HEK293 (cell line): ENCODE measurements at regions not wholly inside any gene's neighbourhood (a gene's known extent, or its start where the extent isn't known, plus 50 kb on each side); places are given as distances from the start of the nearest gene placed in this dataset.

Experiments
- CTCF ChIA-PET: fragments of 350-600 bp; formaldehyde crosslinking; extraction: SDS; loops from one replicate; lab custom pipeline; 2021; ENCODE audit warnings: antibody characterized with exemption; lab: Yijun Ruan, JAX
- POLR2A ChIA-PET: fragments of 300-600 bp; formaldehyde crosslinking; extraction: SDS; loops from one replicate; lab custom pipeline; 2020; ENCODE audit warnings: antibody characterized with exemption, inconsistent platforms; lab: Yijun Ruan, JAX
- H3K27ac ChIP-seq: fragments of 200-500 bp; sonication (Bioruptor generic); 2 replicates; pipeline ENCODE4 v1.5.1; 2014; ENCODE audit warnings: low read depth, low read length, control low read depth, inconsistent platforms; ENCODE audit errors: extremely low read depth
- H3K36me3 ChIP-seq, 2 experiments: fragments of 200-500 bp in 1 of 2; sonication (Bioruptor generic) in 1 of 2; 1 replicate in 1 of 2; 2 replicates in 1 of 2; pipeline ENCODE4 v1.5.1; 2014 to 2017; ENCODE audit warnings: inconsistent platforms in 2 of 2, low read length in 2 of 2; ENCODE audit not compliant: control insufficient read depth in 2 of 2, insufficient read depth in 1 of 2
- H3K4me1 ChIP-seq: fragments of 200-500 bp; sonication (Bioruptor generic); 2 replicates; pipeline ENCODE4 v1.5.1; 2014; ENCODE audit warnings: mild to moderate bottlenecking, low read length, inconsistent platforms; ENCODE audit not compliant: control insufficient read depth, insufficient read depth
- H3K4me3 ChIP-seq: 2 replicates; pipeline ENCODE4 v1.5.1; 2011; ENCODE audit warnings: low read depth, mild to moderate bottlenecking, control low read depth, low read length, moderate library complexity
- H3K9me3 ChIP-seq: fragments of 200-500 bp; sonication (Bioruptor generic); 2 replicates; pipeline ENCODE4 v1.5.1; 2014; ENCODE audit warnings: low read depth, low read length, inconsistent platforms; ENCODE audit not compliant: control insufficient read depth, insufficient read depth
- FEZF1 ChIP-seq: fragments of 450-650 bp; formaldehyde crosslinking; IDR thresholded peaks from 2 replicates; pipeline ENCODE4 v1.5.1; 2016; ENCODE audit warnings: missing biosample characterization, missing genetic modification characterization
- HOXC10 ChIP-seq: sonication (generic); formaldehyde crosslinking; IDR thresholded peaks from 2 replicates; pipeline ENCODE4 v1.8.1; 2023; ENCODE audit warnings: mild to moderate bottlenecking, missing genetic modification reagents
- KLF10 ChIP-seq: fragments of 450-650 bp; IDR thresholded peaks from 2 replicates; pipeline ENCODE4 v1.5.1; 2018; ENCODE audit warnings: missing biosample characterization, mild to moderate bottlenecking, missing genetic modification characterization
- KLF9 ChIP-seq: fragments of 450-650 bp; formaldehyde crosslinking; IDR thresholded peaks from 2 replicates; pipeline ENCODE4 v1.5.1; 2016; ENCODE audit warnings: missing biosample characterization, missing genetic modification characterization, low read depth
- PRDM2 ChIP-seq: fragments of 450-650 bp; formaldehyde crosslinking; IDR thresholded peaks from 2 replicates; pipeline ENCODE4 v1.5.1; 2016; ENCODE audit warnings: missing biosample characterization, missing genetic modification characterization, borderline replicate concordance
- SP2 ChIP-seq: fragments of 450-650 bp; formaldehyde crosslinking; IDR thresholded peaks from 2 replicates; pipeline ENCODE4 v1.5.1; 2016; ENCODE audit warnings: missing biosample characterization, missing genetic modification characterization
- WT1 ChIP-seq: fragments of 450-650 bp; formaldehyde crosslinking; IDR thresholded peaks from 2 replicates; pipeline ENCODE4 v1.5.1; 2016; ENCODE audit warnings: missing biosample characterization, missing genetic modification characterization
- YY1 ChIP-seq: fragments of 450-650 bp; formaldehyde crosslinking; IDR thresholded peaks from 2 replicates; pipeline ENCODE4 v1.5.1; 2018; ENCODE audit warnings: missing biosample characterization, missing genetic modification characterization
- ZBTB7A ChIP-seq: fragments of 450-650 bp; formaldehyde crosslinking; IDR thresholded peaks from 2 replicates; pipeline ENCODE4 v1.5.1; 2016; ENCODE audit warnings: low read depth, missing biosample characterization, missing genetic modification characterization
- ZEB2 ChIP-seq: fragments of 450-650 bp; formaldehyde crosslinking; IDR thresholded peaks from 2 replicates; pipeline ENCODE4 v1.5.1; 2016; ENCODE audit warnings: missing biosample characterization, missing genetic modification characterization
- ZFP37 ChIP-seq: fragments of 450-650 bp; formaldehyde crosslinking; IDR thresholded peaks from 2 replicates; pipeline ENCODE4 v1.5.1; 2016; ENCODE audit warnings: missing biosample characterization, missing genetic modification characterization
- ZFP69B ChIP-seq: fragments of 450-650 bp; formaldehyde crosslinking; IDR thresholded peaks from 2 replicates; pipeline ENCODE4 v1.5.1; 2016; ENCODE audit warnings: missing biosample characterization, missing genetic modification characterization
- ZNF138 ChIP-seq: fragments of 450-650 bp; formaldehyde crosslinking; IDR thresholded peaks from 2 replicates; pipeline ENCODE4 v1.5.1; 2016; ENCODE audit warnings: missing biosample characterization, missing genetic modification characterization, borderline replicate concordance
- ZNF155 ChIP-seq: fragments of 450-650 bp; formaldehyde crosslinking; IDR thresholded peaks from 2 replicates; pipeline ENCODE4 v1.5.1; 2016; ENCODE audit warnings: missing biosample characterization, missing genetic modification characterization
- ZNF19 ChIP-seq: fragments of 450-650 bp; formaldehyde crosslinking; IDR thresholded peaks from 2 replicates; pipeline ENCODE4; 2016; ENCODE audit warnings: missing biosample characterization, missing genetic modification characterization, low read depth
- ZNF211 ChIP-seq: fragments of 450-650 bp; formaldehyde crosslinking; IDR thresholded peaks from 2 replicates; pipeline ENCODE4 v1.5.1; 2016; ENCODE audit warnings: low read depth, missing biosample characterization, missing genetic modification characterization
- ZNF223 ChIP-seq: fragments of 450-650 bp; formaldehyde crosslinking; IDR thresholded peaks from 2 replicates; pipeline ENCODE4 v1.5.1; 2016; ENCODE audit warnings: missing biosample characterization, missing genetic modification characterization
- ZNF24 ChIP-seq: fragments of 450-650 bp; formaldehyde crosslinking; IDR thresholded peaks from 2 replicates; pipeline ENCODE4 v1.5.1; 2016; ENCODE audit warnings: missing biosample characterization, missing genetic modification characterization
- ZNF26 ChIP-seq: fragments of 450-650 bp; formaldehyde crosslinking; IDR thresholded peaks from 2 replicates; pipeline ENCODE4 v1.5.1; 2016; ENCODE audit warnings: missing biosample characterization, missing genetic modification characterization
- ZNF350 ChIP-seq: fragments of 450-650 bp; formaldehyde crosslinking; IDR thresholded peaks from 2 replicates; pipeline ENCODE4 v1.5.0; 2017; ENCODE audit warnings: missing biosample characterization, mild to moderate bottlenecking, missing genetic modification characterization
- ZNF416 ChIP-seq: fragments of 450-650 bp; formaldehyde crosslinking; IDR thresholded peaks from 2 replicates; pipeline ENCODE4 v1.5.1; 2016; ENCODE audit warnings: missing biosample characterization, missing genetic modification characterization
- ZNF621 ChIP-seq: fragments of 450-650 bp; formaldehyde crosslinking; IDR thresholded peaks from 2 replicates; pipeline ENCODE4 v1.5.1; 2017; ENCODE audit warnings: missing biosample characterization, missing genetic modification characterization
- ZNF747 ChIP-seq: fragments of 450-650 bp; formaldehyde crosslinking; IDR thresholded peaks from 2 replicates; pipeline ENCODE4 v1.5.1; 2016; ENCODE audit warnings: missing biosample characterization, missing genetic modification characterization
- ZXDB ChIP-seq: fragments of 450-650 bp; formaldehyde crosslinking; IDR thresholded peaks from 2 replicates; pipeline ENCODE4 v1.5.1; 2016; ENCODE audit warnings: missing biosample characterization, missing genetic modification characterization
- TF ChIP-seq, protein P1 (sequence below): fragments of 450-650 bp; formaldehyde crosslinking; IDR thresholded peaks from 2 replicates; pipeline ENCODE4 v1.5.1; 2016; ENCODE audit warnings: missing biosample characterization, missing genetic modification characterization

- TF ChIP-seq PRDM2 (tag by site-specific recombination) (no peak), ZFP37 (tag by site-specific recombination) (no peak), ZNF211 (tag by site-specific recombination) (no peak), ZBTB7A (tag by site-specific recombination) (no peak), ZNF19 (tag by site-specific recombination) (no peak), ZEB2 (tag by site-specific recombination) (no peak), ZXDB (tag by site-specific recombination) (no peak), ZNF138 (tag by site-specific recombination) (no peak), SP2 (tag by site-specific recombination) (no peak)
- TF ChIP-seq, protein P1, sequence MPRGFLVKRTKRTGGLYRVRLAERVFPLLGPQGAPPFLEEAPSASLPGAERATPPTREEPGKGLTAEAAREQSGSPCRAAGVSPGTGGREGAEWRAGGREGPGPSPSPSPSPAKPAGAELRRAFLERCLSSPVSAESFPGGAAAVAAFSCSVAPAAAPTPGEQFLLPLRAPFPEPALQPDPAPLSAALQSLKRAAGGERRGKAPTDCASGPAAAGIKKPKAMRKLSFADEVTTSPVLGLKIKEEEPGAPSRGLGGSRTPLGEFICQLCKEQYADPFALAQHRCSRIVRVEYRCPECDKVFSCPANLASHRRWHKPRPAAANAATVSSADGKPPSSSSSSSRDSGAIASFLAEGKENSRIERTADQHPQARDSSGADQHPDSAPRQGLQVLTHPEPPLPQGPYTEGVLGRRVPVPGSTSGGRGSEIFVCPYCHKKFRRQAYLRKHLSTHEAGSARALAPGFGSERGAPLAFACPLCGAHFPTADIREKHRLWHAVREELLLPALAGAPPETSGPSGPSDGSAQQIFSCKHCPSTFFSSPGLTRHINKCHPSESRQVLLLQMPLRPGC (tag by site-specific recombination): no peak
These were observed 57.9 kb downstream of the EPRS1 start (continued) for GRCh38 chr1:219988387-219988786.

DNA sequence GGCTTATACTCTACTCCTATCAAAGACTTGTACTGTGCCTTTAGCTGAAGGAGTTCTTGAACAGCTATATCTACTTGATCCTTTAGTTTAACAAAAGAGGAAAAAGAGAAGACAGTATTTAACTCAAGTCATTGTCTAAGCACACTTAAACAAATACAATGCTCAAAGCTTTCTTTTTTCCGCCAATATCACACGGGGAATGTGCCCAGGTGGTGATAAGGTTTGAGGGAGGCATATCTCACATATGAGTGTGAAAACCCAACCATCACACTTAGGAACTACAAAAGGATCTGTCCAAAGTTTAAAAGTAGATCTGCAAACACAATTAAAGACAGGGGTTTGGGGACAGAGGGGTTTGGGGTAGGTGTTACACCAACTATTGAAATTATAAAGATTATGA is 59.0 kb upstream of the SLC30A10 start:
- no peak overlapping the region for H3K27ac ChIP-seq
- H3K4me1 ChIP-seq: no peaks in the 10 kb centered on the region
- POLR2A ChIA-PET: no interaction called here
- no peak overlapping the region for H3K4me3 ChIP-seq
- CTCF ChIA-PET: no interaction called here
- peaks cover 5 to 44% of the 10 kb centered on the region in 2 experiments; a peak in 2 of 3 replicates for H3K36me3 ChIP-seq
- TF ChIP-seq FEZF1: no peak
- no peaks in the 10 kb centered on the region for H3K9me3 ChIP-seq

DNA sequence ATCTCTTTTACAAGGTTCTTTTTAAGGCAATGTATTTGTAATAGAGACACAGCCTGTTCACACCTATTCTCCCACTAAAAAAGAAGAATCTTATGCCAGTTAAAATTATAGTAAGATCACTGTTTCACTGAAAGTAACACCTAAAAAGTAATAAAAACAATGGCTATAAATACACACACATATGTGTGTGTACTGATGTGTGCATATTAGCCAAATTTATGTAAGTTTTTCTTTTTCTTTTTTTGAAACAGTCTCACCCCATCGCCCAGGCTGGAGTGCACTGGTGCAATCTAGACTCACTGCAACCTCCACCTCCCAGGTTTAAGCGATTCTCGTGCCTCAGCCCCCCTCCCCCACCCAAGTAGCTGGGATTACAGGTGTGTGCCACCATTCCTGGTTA is 56.8 kb upstream of the SLC30A10 start:
- POLR2A ChIA-PET: no interaction called here
- H3K9me3 ChIP-seq: no peaks in the 10 kb centered on the region
- H3K4me1 ChIP-seq: no peaks in the 10 kb centered on the region
- CTCF ChIA-PET: no interaction called here
- H3K36me3 ChIP-seq: peaks cover 8 to 55% of the 10 kb centered on the region in 2 experiments; a peak in 2 of 3 replicates
- no peak overlapping the region for H3K4me3 ChIP-seq
- no peak overlapping the region for H3K27ac ChIP-seq
- TF ChIP-seq KLF10 (no peak), WT1 (tag by site-specific recombination) (no peak), ZNF621 (tag by site-specific recombination) (no peak), ZFP69B (tag by site-specific recombination) (no peak), ZNF24 (tag by site-specific recombination) (no peak), YY1 (tag by site-specific recombination) (no peak), ZNF223 (tag by site-specific recombination) (no peak), ZNF26 (tag by site-specific recombination) (no peak), HOXC10 (no peak), ZNF747 (no peak), KLF9 (tag by site-specific recombination) (no peak), ZNF211 (tag by site-specific recombination) (no peak), ZNF350 (tag by site-specific recombination) (no peak), ZNF155 (tag by site-specific recombination) (no peak), ZNF416 (tag by site-specific recombination) (no peak)
